SIG-M5 (cell line): ENCODE measurements at regions not wholly inside any gene's neighbourhood (a gene's known extent, or its start where the extent isn't known, plus 50 kb on each side); places are given as distances from the start of the nearest gene placed in this dataset.

Experiments
- DNase-seq: peaks from one replicate; lab custom pipeline; 2025; lab: John Stamatoyannopoulos, UW

- DNase-seq, result no peak
Observed at GRCh38 chr2:118738524-118739308, 108.7 kb downstream of the EN1 start.

GRCh38 chr2:118738106-118738505, 109.3 kb downstream of the EN1 start:
- no peak for DNase-seq

DNA sequence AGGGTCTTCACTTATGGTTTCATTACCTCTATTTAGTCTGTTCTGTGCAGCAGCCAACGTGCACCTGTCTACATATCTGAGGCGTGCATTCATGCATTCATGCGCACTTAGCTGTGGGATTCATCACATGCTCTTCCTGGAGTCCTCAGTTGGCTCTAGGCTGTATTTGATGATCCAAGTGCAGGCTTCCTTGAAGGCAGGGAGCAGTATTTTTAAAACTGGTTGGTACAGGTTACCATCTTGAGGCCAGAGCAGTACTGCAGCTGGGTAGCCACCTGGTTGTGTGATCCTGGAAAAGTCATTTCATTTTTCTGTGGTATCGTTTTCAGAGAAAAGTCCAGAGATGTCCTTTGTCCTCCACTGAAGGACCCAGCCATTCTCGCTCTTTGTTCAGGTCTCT, 109.8 kb downstream of the EN1 start:
- no peak for DNase-seq

- no peak for DNase-seq
Observed at GRCh38 chr2:118732432-118732831, 115.0 kb downstream of the EN1 start.

DNA sequence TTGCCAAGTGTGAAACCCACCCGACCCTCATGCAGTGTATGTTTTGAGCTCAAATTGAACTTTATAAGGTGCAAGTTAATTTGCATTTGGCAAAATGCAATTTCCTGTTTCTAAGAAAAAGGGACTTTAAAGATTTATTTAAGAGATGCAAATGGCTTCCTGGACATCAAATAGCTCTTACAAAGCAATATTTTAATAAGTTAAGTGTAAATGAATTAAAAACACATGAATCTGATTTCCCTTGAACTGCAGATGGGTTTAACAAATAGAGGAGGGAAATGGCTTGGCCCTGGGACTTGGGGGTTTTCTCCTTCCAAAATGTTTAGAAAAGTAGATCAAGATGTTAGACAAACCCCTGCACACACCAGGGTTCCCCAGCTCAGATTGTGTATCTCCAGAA, 116.0 kb downstream of the EN1 start:
- DNase-seq, result no peak

GRCh38 chr2:118730405-118730804, 117.0 kb downstream of the EN1 start:
- DNase-seq, result no peak

DNA sequence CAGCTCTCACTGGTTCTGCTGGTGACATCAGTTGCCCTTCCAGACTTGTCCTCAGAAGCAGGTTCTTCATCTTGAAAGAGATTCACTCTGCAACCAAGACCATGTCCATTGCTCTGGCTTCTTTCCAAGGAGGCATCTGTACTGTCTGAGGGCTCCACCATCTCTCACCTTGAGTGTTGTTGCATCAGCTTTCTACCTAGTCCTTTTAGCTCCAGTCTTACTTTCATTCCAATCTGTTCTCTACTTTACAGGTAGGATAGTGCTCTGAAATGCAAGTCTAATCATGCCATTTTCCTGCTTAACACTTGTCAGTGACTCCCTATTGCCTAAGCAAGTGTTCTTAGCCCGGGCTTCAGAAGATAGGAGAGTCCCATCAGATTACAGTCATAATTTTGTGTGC, 117.7 kb downstream of the EN1 start:
- DNase-seq, result no peak

- DNase-seq, result no peak
Observed at GRCh38 chr2:118728984-118729383, 118.5 kb downstream of the EN1 start.

DNA sequence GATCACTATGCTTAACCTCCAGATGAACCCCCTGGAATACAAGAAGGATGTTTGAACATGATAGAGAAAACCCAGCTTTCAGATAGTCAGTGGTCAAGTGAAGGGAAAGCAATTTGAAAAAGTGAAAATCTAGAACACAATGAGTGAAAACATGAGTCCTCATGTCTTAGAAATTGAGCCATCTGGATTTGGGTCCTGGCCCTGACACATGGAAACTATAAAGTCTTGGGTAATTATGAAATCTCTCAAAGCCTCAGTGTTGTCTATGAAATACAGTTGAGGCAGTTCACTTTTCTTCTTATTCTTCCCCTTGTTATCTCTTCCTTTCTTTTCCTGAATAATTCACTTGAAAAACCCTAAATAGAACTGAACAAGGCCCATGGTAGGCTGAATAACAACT, 120.6 kb downstream of the EN1 start:
- no peak for DNase-seq

DNA sequence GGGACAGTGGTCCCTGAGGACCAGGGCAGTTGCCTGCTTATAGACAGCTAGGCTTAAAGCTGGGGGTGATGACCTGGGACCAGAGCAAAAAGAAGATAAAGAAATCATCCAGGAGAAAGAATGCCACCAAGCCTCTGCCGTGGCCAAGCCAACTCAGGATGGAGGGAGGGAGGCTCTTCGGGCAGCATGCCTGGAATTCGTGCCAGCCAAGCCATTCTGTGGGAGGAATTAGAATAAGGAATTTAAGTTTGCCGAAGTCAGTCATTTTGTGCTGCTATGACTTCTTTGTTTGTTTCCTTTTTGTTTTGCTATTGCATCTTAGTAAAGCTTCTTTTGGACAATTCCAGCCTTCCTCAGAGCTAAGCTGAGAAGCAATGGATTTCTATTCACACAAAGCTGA, 124.1 kb downstream of the EN1 start:
- no peak for DNase-seq

- DNase-seq, result no peak
Observed at GRCh38 chr2:118722976-118723375, 124.5 kb downstream of the EN1 start.

GRCh38 chr2:118721817-118722551, 125.5 kb downstream of the EN1 start:
- DNase-seq, result no peak

GRCh38 chr2:118720866-118721265, 126.6 kb downstream of the EN1 start:
- no peak for DNase-seq

GRCh38 chr2:118718921-118719320, 128.5 kb downstream of the EN1 start:
- no peak for DNase-seq

DNA sequence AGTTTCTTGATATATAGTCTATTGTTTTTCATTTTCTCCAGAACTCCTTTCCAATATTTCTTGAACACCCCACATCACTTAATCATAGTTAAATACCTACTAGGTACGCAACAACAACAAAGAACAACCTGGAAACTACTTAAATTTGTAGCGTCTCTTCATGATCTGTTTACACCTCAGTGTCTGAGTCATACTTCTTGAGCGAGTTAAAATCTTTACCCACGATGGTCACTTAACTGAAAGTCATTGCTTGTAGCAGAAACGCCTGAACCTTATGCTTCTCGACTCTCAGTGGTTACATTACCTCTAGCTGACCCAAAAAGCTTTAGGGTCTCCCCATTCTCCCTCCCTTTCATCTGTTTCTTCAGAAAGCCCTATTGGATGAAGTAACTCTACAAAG, 131.3 kb downstream of the EN1 start:
- DNase-seq, result no peak

DNA sequence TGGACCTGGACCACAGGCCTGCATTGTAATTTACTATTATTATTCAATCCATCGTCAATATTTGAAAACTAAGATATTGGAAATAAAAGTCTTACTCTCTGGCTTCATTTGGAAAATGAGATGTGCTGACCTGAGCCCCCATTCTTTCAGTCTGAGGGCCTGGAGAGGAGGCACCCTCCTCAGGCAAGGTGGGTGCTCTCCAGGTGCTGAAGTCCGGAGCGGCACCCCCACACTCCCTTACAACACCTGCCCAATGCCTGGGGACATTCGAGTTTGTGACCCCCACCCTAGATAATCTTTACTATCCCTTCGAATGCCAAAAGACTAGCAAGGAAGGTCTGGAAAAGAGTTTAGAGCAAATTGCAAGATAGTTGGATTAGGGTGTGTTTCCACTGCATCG, 133.3 kb downstream of the EN1 start:
- DNase-seq, result no peak

GRCh38 chr2:118711603-118712002, 135.8 kb downstream of the EN1 start:
- no peak for DNase-seq

- DNase-seq, result no peak
Observed at GRCh38 chr2:118710481-118710880, 137.0 kb downstream of the EN1 start.

- DNase-seq, result no peak
Observed at GRCh38 chr2:118709786-118710185, 137.7 kb downstream of the EN1 start.

GRCh38 chr2:118706844-118707243, 140.6 kb downstream of the EN1 start:
- no peak for DNase-seq

DNA sequence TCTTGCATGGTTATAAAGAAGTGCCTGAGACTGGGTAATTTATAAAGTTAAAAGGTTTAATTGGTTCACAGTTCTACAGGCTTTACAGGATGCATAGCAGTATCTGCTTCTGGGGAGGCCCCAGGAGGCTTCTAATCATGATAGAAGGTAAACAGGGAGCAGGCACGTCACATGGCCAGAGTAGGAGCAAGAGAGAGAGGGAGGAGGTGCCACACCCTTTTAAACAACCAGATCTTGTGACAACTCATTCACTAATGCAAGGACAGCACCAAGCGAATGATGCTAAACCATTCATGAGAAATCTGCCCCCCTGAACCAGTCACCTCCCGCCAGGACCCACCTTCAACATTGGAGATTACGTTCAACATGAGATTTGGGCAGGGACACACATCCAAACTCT, 141.1 kb downstream of the EN1 start:
- DNase-seq, result no peak

- DNase-seq, result no peak
Observed at GRCh38 chr2:118705032-118705431, 142.4 kb downstream of the EN1 start.

GRCh38 chr2:118699447-118700175, 147.8 kb downstream of the EN1 start:
- DNase-seq, result no peak
